SK-N-SH (cell line): ENCODE measurements at regions not wholly inside any gene's neighbourhood (a gene's known extent, or its start where the extent isn't known, plus 50 kb on each side); places are given as distances from the start of the nearest gene placed in this dataset.

ENCODE experiments used
- CTCF ChIA-PET: fragments of 300-600, 350-600 bp; formaldehyde crosslinking; extraction: SDS; loops from one replicate; lab custom pipeline; 2021; lab: Yijun Ruan, JAX
- POLR2A ChIA-PET: fragments of 350-600 bp; sonication (Branson Sonifier 250); formaldehyde crosslinking; extraction: SDS; loops from one replicate; lab custom pipeline; 2020; ENCODE audit warnings: antibody characterized with exemption, inconsistent platforms; lab: Yijun Ruan, JAX
- DNase-seq: peaks from one replicate; pipeline ENCODE4 v3.0.0; 2012
- H2AFZ ChIP-seq: fragments of 200-600 bp; sonication (generic); 2 replicates; pipeline ENCODE4 v1.8.1; 2016; ENCODE audit warnings: antibody characterized with exemption, mild to moderate bottlenecking, low read depth
- H3F3A ChIP-seq: fragments of 200-600 bp; sonication (generic); replicated peaks from 2 replicates; pipeline ENCODE3; 2016; ENCODE audit warnings: antibody characterized with exemption, mild to moderate bottlenecking; ENCODE audit not compliant: insufficient read depth
- H3K27ac ChIP-seq, 2 experiments: fragments of 200-500 bp in 1 of 2; fragments of 200-600 bp in 1 of 2; sonication (Bioruptor generic) in 1 of 2; sonication (generic), shearing (Covaris generic) in 1 of 2; 2 replicates each; pipeline versions ENCODE4 v1.5.1 to v1.6.1; 2014 to 2016; ENCODE audit warnings: low read depth in 2 of 2, inconsistent platforms in 1 of 2, low read length in 1 of 2, mild to moderate bottlenecking in 1 of 2, mixed read lengths in 1 of 2
- H3K27me3 ChIP-seq: fragments of 200-600 bp; sonication (generic), shearing (Covaris generic); 2 replicates; pipeline ENCODE4 v1.6.1; 2016; ENCODE audit warnings: mixed run types; ENCODE audit not compliant: insufficient read depth
- H3K36me3 ChIP-seq, 2 experiments: fragments of 200-500 bp in 1 of 2; fragments of 200-600 bp in 1 of 2; sonication (Bioruptor generic) in 1 of 2; sonication (generic) in 1 of 2; replicated peaks in 1 of 2; 2 replicates each; pipeline versions ENCODE3 to v1.5.1; 2014 to 2016; ENCODE audit warnings: low read length in 1 of 2, mild to moderate bottlenecking in 1 of 2; ENCODE audit not compliant: insufficient read depth in 2 of 2, control insufficient read depth in 1 of 2
- H3K4me1 ChIP-seq, 2 experiments: fragments of 200-500 bp in 1 of 2; fragments of 200-600 bp in 1 of 2; sonication (Bioruptor generic) in 1 of 2; sonication (generic), shearing (Covaris generic) in 1 of 2; 2 replicates each; pipeline versions ENCODE4 v1.5.1 to v1.6.1; 2014 to 2016; ENCODE audit warnings: low read depth in 1 of 2, low read length in 1 of 2, mixed run types in 1 of 2; ENCODE audit not compliant: insufficient read depth in 2 of 2, control insufficient read depth in 1 of 2
- H3K4me2 ChIP-seq: fragments of 200-600 bp; sonication (generic), shearing (Covaris generic); 2 replicates; pipeline ENCODE4 v1.6.1; 2017; ENCODE audit warnings: mixed run types
- H3K4me3 ChIP-seq, 2 experiments: fragments of 200-500 bp in 1 of 2; fragments of 200-600 bp in 1 of 2; sonication (Bioruptor generic) in 1 of 2; sonication (generic), shearing (Covaris generic) in 1 of 2; 2 replicates each; pipeline versions ENCODE4 v1.5.1 to v1.8.1; 2014 to 2016; ENCODE audit warnings: low read depth in 2 of 2, inconsistent platforms in 1 of 2, low read length in 1 of 2, mild to moderate bottlenecking in 1 of 2, mixed read lengths in 1 of 2, moderate library complexity in 1 of 2
- H3K79me2 ChIP-seq: fragments of 200-600 bp; sonication (generic); 2 replicates; pipeline ENCODE4 v1.8.1; 2017; ENCODE audit warnings: mild to moderate bottlenecking; ENCODE audit not compliant: insufficient read depth
- H3K9ac ChIP-seq: fragments of 200-600 bp; sonication (generic); 2 replicates; pipeline ENCODE4 v1.6.1; 2017; ENCODE audit warnings: mixed run types
- H3K9me2 ChIP-seq: fragments of 200-600 bp; sonication (generic); 2 replicates; pipeline ENCODE4 v1.6.1; 2017; ENCODE audit warnings: mixed run types
- H3K9me3 ChIP-seq: fragments of 200-600 bp; sonication (generic); 2 replicates; pipeline ENCODE4 v1.6.1; 2017; ENCODE audit warnings: mixed run types, mild to moderate bottlenecking, moderate library complexity
- H4K20me1 ChIP-seq: fragments of 200-600 bp; sonication (generic); 2 replicates; pipeline ENCODE4 v1.6.1; 2017; ENCODE audit warnings: mild to moderate bottlenecking, mixed run types; ENCODE audit not compliant: insufficient read depth
- CHD2 ChIP-seq: fragments of 150-350 bp; IDR thresholded peaks from 2 replicates; pipeline ENCODE4 v1.6.1; 2018; ENCODE audit warnings: low read length; ENCODE audit not compliant: partially characterized antibody
- ELF1 ChIP-seq: IDR thresholded peaks from 2 replicates; pipeline ENCODE4 v1.4.0; 2012
- EP300 ChIP-seq, 2 experiments: IDR thresholded peaks; 2 replicates each; pipeline versions ENCODE4 v1.4.0 to v1.6.1; 2012; ENCODE audit warnings: borderline replicate concordance in 1 of 2, low read depth in 1 of 2, low read length in 1 of 2
- FOSL2 ChIP-seq: IDR thresholded peaks from 2 replicates; pipeline ENCODE4 v1.4.0; 2012; ENCODE audit warnings: low read depth, mild to moderate bottlenecking, moderate library complexity, borderline replicate concordance
- FOXJ3 ChIP-seq: sonication (generic); formaldehyde crosslinking; IDR thresholded peaks from 2 replicates; pipeline ENCODE4 v1.5.1; 2020; ENCODE audit warnings: mild to moderate bottlenecking, missing genetic modification reagents
- FOXM1 ChIP-seq: IDR thresholded peaks from 2 replicates; pipeline ENCODE4 v1.4.0; 2012; ENCODE audit warnings: low read depth, mild to moderate bottlenecking
- GABPA ChIP-seq: IDR thresholded peaks from 2 replicates; pipeline ENCODE4 v1.4.0; 2012; ENCODE audit warnings: low read depth, mild to moderate bottlenecking
- GATA2 ChIP-seq: sonication (generic); formaldehyde crosslinking; IDR thresholded peaks from 2 replicates; pipeline ENCODE4 v1.5.0; 2020; ENCODE audit warnings: mild to moderate bottlenecking, missing genetic modification reagents
- JUND ChIP-seq: IDR thresholded peaks from 2 replicates; pipeline ENCODE4 v1.4.0; 2012
- MAX ChIP-seq: IDR thresholded peaks from 2 replicates; pipeline ENCODE4 v1.4.0; 2012; ENCODE audit warnings: low read depth
- NRF1 ChIP-seq: IDR thresholded peaks from 2 replicates; pipeline ENCODE4 v1.6.1; 2012; ENCODE audit warnings: low read depth, mild to moderate bottlenecking, low read length
- POLR2AphosphoS5 ChIP-seq: IDR thresholded peaks from 2 replicates; pipeline ENCODE4 v1.6.1; 2012; ENCODE audit warnings: low read depth, low read length
- RAD21 ChIP-seq: IDR thresholded peaks from 2 replicates; pipeline ENCODE4 v1.6.1; 2012; ENCODE audit warnings: mild to moderate bottlenecking, low read length
- REST ChIP-seq: IDR thresholded peaks from 2 replicates; pipeline ENCODE4 v1.6.1; 2012; ENCODE audit warnings: mild to moderate bottlenecking, low read depth, low read length, moderate library complexity
- RFX5 ChIP-seq: IDR thresholded peaks from 2 replicates; pipeline ENCODE4 v1.6.1; 2012; ENCODE audit warnings: mild to moderate bottlenecking, improper control_type of control experiment, low read length
- RXRA ChIP-seq: IDR thresholded peaks from 2 replicates; pipeline ENCODE4 v1.4.0; 2012; ENCODE audit warnings: low read depth, mild to moderate bottlenecking, borderline replicate concordance
- SIN3A ChIP-seq: IDR thresholded peaks from 2 replicates; pipeline ENCODE4 v1.6.1; 2012; ENCODE audit warnings: low read depth, mild to moderate bottlenecking, low read length, moderate library complexity, borderline replicate concordance
- TAF1 ChIP-seq: IDR thresholded peaks from 2 replicates; pipeline ENCODE4 v1.6.1; 2012; ENCODE audit warnings: low read depth, mild to moderate bottlenecking, low read length, moderate library complexity, borderline replicate concordance
- TEAD4 ChIP-seq: IDR thresholded peaks from 2 replicates; pipeline ENCODE4 v1.4.0; 2012; ENCODE audit warnings: mild to moderate bottlenecking, borderline replicate concordance; ENCODE audit not compliant: insufficient read depth
- USF2 ChIP-seq: fragments of 150-350 bp; IDR thresholded peaks from 2 replicates; pipeline ENCODE4 v1.6.1; 2017; ENCODE audit warnings: antibody characterized with exemption, low read length, low read depth, borderline replicate concordance
- YY1 ChIP-seq: IDR thresholded peaks from 2 replicates; pipeline ENCODE4 v1.4.0; 2012; ENCODE audit warnings: low read depth, mild to moderate bottlenecking
- WGBS: methylation state at CpG from one replicate; pipeline ENCODE4 v1.1.6; 2017; ENCODE audit warnings: low lambda C conversion rate; 5-methylcytosine and 5-hydroxymethylcytosine counted together

- no peaks in the 10 kb centered on the region for H3K36me3 ChIP-seq
- no peaks in the 10 kb centered on the region for H3K9me3 ChIP-seq
- H4K20me1 ChIP-seq = no peaks in the 10 kb centered on the region
- no peak for TF ChIP-seq NRF1
- TF ChIP-seq FOXM1 = no peak
- TF ChIP-seq POLR2AphosphoS5 = no peak
- H3K4me3 ChIP-seq = no peak overlapping the region
- H3K4me1 ChIP-seq = no peaks in the 10 kb centered on the region
- no peaks in the 10 kb centered on the region for H3F3A ChIP-seq
- ChIA-PET CTCF (no interaction called here), POLR2A (no interaction called here)
- H3K79me2 ChIP-seq = no peaks in the 10 kb centered on the region
- no peak overlapping the region for H3K4me2 ChIP-seq
- DNase-seq = no peak
- no peak overlapping the region for H2AFZ ChIP-seq
- H3K27ac ChIP-seq = no peak overlapping the region
- H3K9me2 ChIP-seq = no peaks in the 10 kb centered on the region
- no peaks in the 10 kb centered on the region for H3K27me3 ChIP-seq
- H3K9ac ChIP-seq = no peak overlapping the region
Observed at GRCh38 chr6:127015858-127016257, 102.6 kb upstream of the RSPO3 start.

GRCh38 chr6:127019828-127020227, 98.6 kb upstream of the RSPO3 start:
- DNase-seq = no peak
- TF ChIP-seq FOXJ3 (CRISPR knock-in tag) (no peak), ELF1 (no peak), FOXM1 (no peak), POLR2AphosphoS5 (no peak), GATA2 (CRISPR knock-in tag) (no peak), REST (no peak), MAX (no peak), TAF1 (no peak), FOSL2 (no peak), RFX5 (no peak), USF2 (no peak), CHD2 (no peak), RAD21 (no peak), YY1 (no peak), TEAD4 (no peak), EP300 (IDR thresholded peaks at IDR 0.05; ENCODE audit: borderline replicate concordance in 1 of 2, low read depth in 1 of 2, low read length in 1 of 2) (no peak), GABPA (no peak), SIN3A (no peak), JUND (no peak), RXRA (no peak)
- TF ChIP-seq, all 33 proteins: peak for 0
- H3K36me3 ChIP-seq = no peaks in the 10 kb centered on the region
- POLR2A ChIA-PET = no interaction called here
- no peaks in the 10 kb centered on the region for H3K9me3 ChIP-seq
- H3K9ac ChIP-seq = no peak overlapping the region
- no peaks in the 10 kb centered on the region; a peak in 1 of 4 replicates for H3K4me1 ChIP-seq
- no peaks in the 10 kb centered on the region for H3F3A ChIP-seq
- H3K9me2 ChIP-seq = no peaks in the 10 kb centered on the region
- no peaks in the 10 kb centered on the region for H4K20me1 ChIP-seq
- no peak overlapping the region for H2AFZ ChIP-seq
- no peak overlapping the region for H3K4me2 ChIP-seq
- no peaks in the 10 kb centered on the region for H3K79me2 ChIP-seq
- no peaks in the 10 kb centered on the region for H3K27me3 ChIP-seq
- H3K27ac ChIP-seq = no peak overlapping the region
- no peak overlapping the region for H3K4me3 ChIP-seq
- CTCF ChIA-PET = no interaction called here
- 15% methylated on average over 1 of the region's 1 CpG for WGBS
